ENCODE measurements at regions not wholly inside any gene's neighbourhood (a gene's known extent, or its start where the extent isn't known, plus 50 kb on each side); places are given as distances from the start of the nearest gene placed in this dataset.

- H3K36me3 ChIP-seq (ENCODE audit: insufficient read depth, low read length) = no peaks in the 10 kb centered on the region
- peaks cover 5% of the 10 kb centered on the region; the same call in 1 of the 2 replicates for H3K4me1 ChIP-seq (ENCODE audit: insufficient read depth, low read length)
- no peak overlapping the region for H3K9ac ChIP-seq (ENCODE audit: low read depth, low read length)
- no peaks in the 10 kb centered on the region for H3K9me3 ChIP-seq (ENCODE audit: control insufficient read depth, insufficient read depth, low read length)
These were observed 278.3 kb downstream of the ARL4A start for GRCh38 chr7:12965767-12966166.

GRCh38 chr7:12967322-12967721 lies 279.9 kb downstream of the ARL4A start:
- Histone ChIP-seq H3K9me3 (ENCODE audit: control insufficient read depth, insufficient read depth, low read length) (no peaks in the 10 kb centered on the region), H3K36me3 (ENCODE audit: insufficient read depth, low read length) (no peaks in the 10 kb centered on the region), H3K4me1 (ENCODE audit: insufficient read depth, low read length) (peaks cover 5% of the 10 kb centered on the region; the same call in 1 of the 2 replicates), H3K9ac (ENCODE audit: low read depth, low read length) (no peak overlapping the region)

DNA sequence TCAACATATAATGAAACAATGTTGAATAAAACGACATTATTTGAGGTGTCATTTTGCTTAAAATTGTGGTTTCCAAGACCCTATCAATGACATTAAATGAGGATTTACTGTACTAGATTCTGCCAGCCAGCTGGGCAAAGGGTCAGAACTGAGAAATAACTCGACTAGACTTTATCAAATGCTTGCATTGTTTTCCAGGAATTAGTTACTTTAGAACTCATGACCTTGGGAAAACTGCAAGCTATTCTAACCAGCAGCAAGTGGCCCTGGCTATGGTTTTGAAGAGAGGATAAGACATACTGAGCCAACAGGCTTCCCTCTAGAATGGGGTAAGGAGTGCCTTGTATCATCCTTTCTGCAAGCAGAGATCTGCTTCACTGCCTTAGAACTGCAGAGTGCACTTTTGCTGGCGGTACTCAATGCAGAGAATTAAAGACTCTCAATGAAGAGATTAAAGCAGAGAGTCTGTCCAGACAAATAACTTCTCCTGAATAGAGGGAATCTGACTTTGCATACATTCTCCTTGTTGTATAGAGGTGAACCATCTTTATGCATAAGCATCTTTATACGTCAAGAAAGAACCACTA lies 281.5 kb downstream of the ARL4A start:
- Histone ChIP-seq H3K9me3 (ENCODE audit: control insufficient read depth, insufficient read depth, low read length) (no peaks in the 10 kb centered on the region), H3K4me1 (ENCODE audit: insufficient read depth, low read length) (peaks cover 5% of the 10 kb centered on the region; the same call in 1 of the 2 replicates), H3K36me3 (ENCODE audit: insufficient read depth, low read length) (no peaks in the 10 kb centered on the region), H3K9ac (ENCODE audit: low read depth, low read length) (no peak overlapping the region)

GRCh38 chr7:12970626-12971025 lies 283.2 kb downstream of the ARL4A start:
- peaks cover 4% of the 10 kb centered on the region; the same call in 1 of the 2 replicates for H3K4me1 ChIP-seq (ENCODE audit: insufficient read depth, low read length)
- no peaks in the 10 kb centered on the region for H3K9me3 ChIP-seq (ENCODE audit: control insufficient read depth, insufficient read depth, low read length)
- H3K9ac ChIP-seq (ENCODE audit: low read depth, low read length) = no peak overlapping the region
- no peaks in the 10 kb centered on the region for H3K36me3 ChIP-seq (ENCODE audit: insufficient read depth, low read length)

- Histone ChIP-seq H3K9ac (ENCODE audit: low read depth, low read length) (no peak overlapping the region), H3K36me3 (ENCODE audit: insufficient read depth, low read length) (no peaks in the 10 kb centered on the region), H3K9me3 (ENCODE audit: control insufficient read depth, insufficient read depth, low read length) (no peaks in the 10 kb centered on the region), H3K4me1 (ENCODE audit: insufficient read depth, low read length) (no peaks in the 10 kb centered on the region)
These were observed 287.2 kb downstream of the ARL4A start for GRCh38 chr7:12974451-12975166.

DNA sequence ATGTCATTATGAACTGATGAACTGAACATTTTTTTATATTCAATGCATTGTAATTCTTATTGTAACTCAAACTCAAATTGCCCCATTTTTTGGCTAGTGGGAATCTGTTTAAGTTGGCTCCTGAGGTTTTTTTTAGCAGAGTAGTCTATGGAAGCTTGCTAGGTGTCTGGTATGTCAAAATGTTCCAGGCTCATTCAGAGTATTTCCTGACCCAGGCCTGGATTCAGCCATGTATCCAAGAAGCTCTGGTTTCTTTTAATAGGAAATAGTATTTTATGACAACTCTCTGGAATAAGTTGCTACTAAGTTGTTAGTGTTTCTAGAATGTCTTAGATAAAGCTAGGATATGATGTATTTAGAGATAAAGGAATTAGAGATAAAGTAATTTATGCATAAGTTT lies 288.0 kb downstream of the ARL4A start:
- no peak overlapping the region for H3K9ac ChIP-seq (ENCODE audit: low read depth, low read length)
- no peaks in the 10 kb centered on the region for H3K4me1 ChIP-seq (ENCODE audit: insufficient read depth, low read length)
- H3K36me3 ChIP-seq (ENCODE audit: insufficient read depth, low read length) = no peaks in the 10 kb centered on the region
- no peaks in the 10 kb centered on the region for H3K9me3 ChIP-seq (ENCODE audit: control insufficient read depth, insufficient read depth, low read length)

DNA sequence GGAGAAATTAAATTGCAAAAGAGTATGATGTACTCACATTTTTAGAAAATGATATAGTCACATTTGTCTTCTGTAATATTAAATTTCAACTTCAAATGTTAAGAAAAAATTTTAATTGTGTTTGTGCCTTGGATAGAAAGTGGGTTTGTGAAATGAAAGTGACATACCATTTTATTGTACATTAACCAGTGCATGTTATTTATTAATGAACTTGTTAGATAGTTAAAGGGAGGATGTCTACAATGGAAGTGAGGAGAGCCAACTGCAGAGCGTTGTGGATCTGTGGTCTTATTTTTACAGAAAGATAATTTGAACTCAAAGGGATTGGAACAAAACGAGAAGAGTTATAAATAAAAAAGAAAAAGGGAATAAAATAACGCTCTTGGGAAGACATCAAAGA lies 291.7 kb downstream of the ARL4A start:
- H3K36me3 ChIP-seq (ENCODE audit: insufficient read depth, low read length) = no peaks in the 10 kb centered on the region
- H3K4me1 ChIP-seq (ENCODE audit: insufficient read depth, low read length) = no peaks in the 10 kb centered on the region
- no peak overlapping the region for H3K9ac ChIP-seq (ENCODE audit: low read depth, low read length)
- H3K9me3 ChIP-seq (ENCODE audit: control insufficient read depth, insufficient read depth, low read length) = no peaks in the 10 kb centered on the region

GRCh38 chr7:12982178-12982577 lies 294.7 kb downstream of the ARL4A start:
- H3K4me1 ChIP-seq (ENCODE audit: insufficient read depth, low read length) = peaks cover 13% of the 10 kb centered on the region; the same call in 1 of the 2 replicates
- H3K36me3 ChIP-seq (ENCODE audit: insufficient read depth, low read length) = no peaks in the 10 kb centered on the region

DNA sequence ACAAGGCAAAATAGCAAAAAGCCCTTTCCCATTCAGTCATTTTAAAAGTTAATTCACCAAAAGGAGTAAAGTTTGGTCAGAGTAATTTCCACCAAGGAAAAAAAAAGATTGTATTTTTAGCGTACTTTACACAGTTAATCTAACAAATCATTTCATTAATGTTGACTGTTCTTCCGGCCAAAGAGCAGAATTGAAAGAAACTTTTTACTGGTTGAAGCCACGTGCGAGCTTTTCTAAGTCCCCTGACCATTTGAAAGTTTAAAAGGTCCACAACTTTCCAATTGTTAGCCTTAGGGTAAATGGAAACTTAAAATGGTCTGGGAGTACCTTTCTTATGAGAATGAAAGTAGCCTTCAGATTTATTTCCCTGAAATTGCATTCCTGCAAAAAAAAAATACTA lies 296.7 kb downstream of the ARL4A start:
- Histone ChIP-seq H3K4me1 (ENCODE audit: insufficient read depth, low read length) (peaks cover 18% of the 10 kb centered on the region; the same call in 1 of the 2 replicates), H3K36me3 (ENCODE audit: insufficient read depth, low read length) (no peaks in the 10 kb centered on the region), H3K9me3 (ENCODE audit: control insufficient read depth, insufficient read depth, low read length) (no peaks in the 10 kb centered on the region), H3K9ac (ENCODE audit: low read depth, low read length) (no peak overlapping the region)

More at GRCh38 chr7:12982178-12982577, 294.7 kb downstream of the ARL4A start:
- Histone ChIP-seq H3K9me3 (ENCODE audit: control insufficient read depth, insufficient read depth, low read length) (no peaks in the 10 kb centered on the region), H3K9ac (ENCODE audit: low read depth, low read length) (no peak overlapping the region)

DNA sequence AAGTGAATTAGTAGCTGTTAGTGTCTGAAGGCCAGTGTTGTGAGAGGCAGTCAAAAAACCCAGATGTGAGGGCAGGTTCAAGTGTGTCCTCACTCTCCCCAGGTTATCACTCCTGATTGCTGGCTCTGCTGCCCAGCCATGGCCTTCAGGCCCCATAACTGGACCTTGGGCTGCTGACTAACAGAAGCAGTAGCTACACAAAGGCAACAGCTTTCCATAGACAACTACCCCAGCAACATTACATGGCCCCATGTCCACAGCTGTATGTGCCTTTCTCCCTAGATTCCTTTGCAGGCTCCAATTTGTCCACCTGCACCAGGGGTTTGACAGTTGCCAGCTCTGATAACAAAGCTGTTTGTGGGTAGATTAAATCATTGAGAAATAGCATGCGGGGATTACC lies 297.8 kb downstream of the ARL4A start:
- no peaks in the 10 kb centered on the region for H3K36me3 ChIP-seq (ENCODE audit: insufficient read depth, low read length)
- H3K9ac ChIP-seq (ENCODE audit: low read depth, low read length) = no peak overlapping the region
- H3K9me3 ChIP-seq (ENCODE audit: control insufficient read depth, insufficient read depth, low read length) = no peaks in the 10 kb centered on the region
- peaks cover 18% of the 10 kb centered on the region; the same call in 1 of the 2 replicates for H3K4me1 ChIP-seq (ENCODE audit: insufficient read depth, low read length)

DNA sequence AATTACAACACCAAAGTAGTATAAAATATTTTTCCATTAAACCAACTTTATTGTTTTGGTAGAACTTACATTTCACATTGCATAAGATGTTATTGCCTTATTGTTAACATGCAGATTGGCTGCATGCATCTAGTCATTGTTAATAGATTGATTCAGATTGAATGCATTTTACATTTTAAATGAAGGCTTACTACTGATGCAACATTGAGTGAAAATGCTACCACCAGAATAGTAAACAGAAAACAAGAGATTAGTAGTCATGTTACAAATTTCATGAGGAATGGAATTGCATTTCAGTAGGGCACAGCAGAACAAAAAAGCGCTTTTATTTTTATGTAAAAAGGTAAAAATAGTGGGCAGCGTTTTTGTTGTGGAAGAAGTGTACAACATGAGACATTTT lies 298.3 kb downstream of the ARL4A start:
- H3K9me3 ChIP-seq (ENCODE audit: control insufficient read depth, insufficient read depth, low read length) = no peaks in the 10 kb centered on the region
- H3K4me1 ChIP-seq (ENCODE audit: insufficient read depth, low read length) = peaks cover 18% of the 10 kb centered on the region; the same call in 1 of the 2 replicates
- H3K36me3 ChIP-seq (ENCODE audit: insufficient read depth, low read length) = no peaks in the 10 kb centered on the region
- no peak overlapping the region for H3K9ac ChIP-seq (ENCODE audit: low read depth, low read length)

DNA sequence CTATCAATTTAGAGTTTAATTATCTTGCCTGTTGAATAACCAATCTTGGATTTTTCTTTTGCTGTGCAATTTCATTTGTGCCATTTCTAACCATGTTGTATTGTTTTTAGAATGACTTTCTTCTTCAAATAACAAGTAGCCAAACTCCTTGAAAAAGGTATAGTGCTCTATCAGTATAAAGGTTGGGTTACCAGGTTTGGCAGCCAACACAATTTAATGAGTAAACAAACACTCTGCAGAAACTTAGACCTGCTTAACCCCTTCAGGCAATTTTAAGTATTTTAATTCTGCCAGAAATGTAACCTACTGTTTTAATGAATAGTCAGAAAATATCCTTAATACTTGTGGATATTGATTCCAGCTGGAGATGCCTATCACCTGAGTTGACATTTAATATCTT lies 299.8 kb downstream of the ARL4A start:
- Histone ChIP-seq H3K9ac (ENCODE audit: low read depth, low read length) (no peak overlapping the region), H3K4me1 (ENCODE audit: insufficient read depth, low read length) (peaks cover 18% of the 10 kb centered on the region; the same call in 1 of the 2 replicates), H3K9me3 (ENCODE audit: control insufficient read depth, insufficient read depth, low read length) (no peaks in the 10 kb centered on the region), H3K36me3 (ENCODE audit: insufficient read depth, low read length) (no peaks in the 10 kb centered on the region)

DNA sequence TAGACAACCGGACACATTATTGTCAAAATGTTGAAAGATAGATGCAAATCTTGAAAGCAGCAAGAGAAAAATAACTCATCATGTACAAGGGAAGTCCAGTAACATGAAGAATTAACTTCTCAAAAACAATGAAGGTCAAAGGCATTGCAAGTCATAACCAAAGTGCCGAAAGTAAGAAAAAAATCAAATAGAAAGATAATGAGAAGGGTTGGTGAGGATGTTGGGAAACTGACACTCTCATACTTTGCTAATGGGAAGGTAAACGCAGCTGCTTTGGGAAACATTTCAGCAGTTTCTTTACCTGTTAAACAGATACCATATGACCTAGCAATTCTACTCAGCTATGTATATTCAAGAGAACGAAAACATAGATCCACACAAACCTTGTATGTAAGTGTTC lies 303.0 kb downstream of the ARL4A start:
- no peaks in the 10 kb centered on the region for H3K9me3 ChIP-seq (ENCODE audit: control insufficient read depth, insufficient read depth, low read length)
- no peaks in the 10 kb centered on the region for H3K36me3 ChIP-seq (ENCODE audit: insufficient read depth, low read length)
- no peak overlapping the region for H3K9ac ChIP-seq (ENCODE audit: low read depth, low read length)
- peaks cover 13% of the 10 kb centered on the region; the same call in 1 of the 2 replicates for H3K4me1 ChIP-seq (ENCODE audit: insufficient read depth, low read length)

DNA sequence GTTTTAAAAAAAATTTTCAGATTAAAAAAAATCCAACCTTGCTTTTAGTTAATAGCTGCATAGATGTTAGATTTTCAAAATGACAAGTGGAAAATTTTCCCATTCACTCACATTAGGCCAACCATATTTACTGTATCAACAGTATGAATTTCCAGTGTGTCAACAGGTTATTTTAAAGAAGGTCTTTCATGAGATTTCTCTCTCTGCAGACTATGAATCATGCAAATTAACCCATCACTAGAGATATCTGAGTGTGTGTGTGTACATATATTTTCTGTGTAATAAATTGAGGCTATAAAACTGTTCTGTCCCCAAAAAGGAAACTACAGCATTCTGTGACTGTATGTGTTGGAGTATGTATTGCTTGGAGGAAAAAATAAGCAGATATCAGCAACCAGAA lies 305.6 kb downstream of the ARL4A start:
- no peaks in the 10 kb centered on the region for H3K36me3 ChIP-seq (ENCODE audit: insufficient read depth, low read length)
- no peaks in the 10 kb centered on the region; the same call in 1 of the 2 replicates for H3K9me3 ChIP-seq (ENCODE audit: control insufficient read depth, insufficient read depth, low read length)
- H3K4me1 ChIP-seq (ENCODE audit: insufficient read depth, low read length) = no peaks in the 10 kb centered on the region
- H3K9ac ChIP-seq (ENCODE audit: low read depth, low read length) = no peak overlapping the region

GRCh38 chr7:12995912-12996469 lies 308.6 kb downstream of the ARL4A start:
- H3K36me3 ChIP-seq (ENCODE audit: insufficient read depth, low read length) = no peaks in the 10 kb centered on the region
- H3K9me3 ChIP-seq (ENCODE audit: control insufficient read depth, insufficient read depth, low read length) = peaks cover 4% of the 10 kb centered on the region; the same call in 1 of the 2 replicates
- no peaks in the 10 kb centered on the region for H3K4me1 ChIP-seq (ENCODE audit: insufficient read depth, low read length)
- no peak overlapping the region for H3K9ac ChIP-seq (ENCODE audit: low read depth, low read length)
